HEK293T (cell line): ENCODE measurements at regions not wholly inside any gene's neighbourhood (a gene's known extent, or its start where the extent isn't known, plus 50 kb on each side); places are given as distances from the start of the nearest gene placed in this dataset.

Experiments used
- ARNT ChIP-seq: fragments of 450-650 bp; IDR thresholded peaks from 2 replicates; pipeline ENCODE4 v1.6.1; 2017; ENCODE audit warnings: mild to moderate bottlenecking
- CTBP1 ChIP-seq: fragments of 450-650 bp; IDR thresholded peaks from 2 replicates; pipeline ENCODE4 v1.6.1; 2016; ENCODE audit warnings: borderline replicate concordance
- ELF4 ChIP-seq: fragments of 450-650 bp; IDR thresholded peaks from 2 replicates; pipeline ENCODE4 v1.6.1; 2017; ENCODE audit warnings: antibody characterized with exemption
- FOXA1 ChIP-seq: fragments of 450-650 bp; IDR thresholded peaks from 2 replicates; pipeline ENCODE4 v1.6.1; 2016; ENCODE audit warnings: mild to moderate bottlenecking
- L3MBTL2 ChIP-seq: fragments of 450-650 bp; conservative IDR thresholded peaks from 2 replicates; pipeline ENCODE4 v1.6.1; 2016; ENCODE audit warnings: mild to moderate bottlenecking
- SUZ12 ChIP-seq: fragments of 450-650 bp; IDR thresholded peaks from 2 replicates; pipeline ENCODE4 v1.6.1; 2016; ENCODE audit warnings: mild to moderate bottlenecking
- ZNF384 ChIP-seq: fragments of 450-650 bp; IDR thresholded peaks from 2 replicates; pipeline ENCODE4 v1.6.1; 2016

DNA sequence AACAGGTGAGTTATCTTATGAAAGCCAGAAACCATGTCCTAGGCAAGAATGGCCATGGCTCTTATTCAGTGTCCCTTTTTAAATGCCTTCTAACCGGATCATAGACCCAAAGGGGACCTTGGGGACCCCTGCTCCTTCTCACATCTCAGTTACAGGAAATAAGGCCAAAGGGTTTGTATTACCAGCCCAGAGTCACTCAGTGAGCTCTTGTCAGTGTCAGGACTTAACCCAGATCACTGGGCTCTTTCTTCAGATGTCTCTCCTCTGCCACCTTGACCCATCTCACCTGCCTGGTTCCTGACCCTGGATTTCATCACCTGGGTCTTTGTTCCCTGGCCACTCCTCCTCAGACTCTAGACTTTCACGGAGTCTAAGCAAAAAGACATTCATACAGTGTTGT, 556.7 kb downstream of the CMPK2 start:
- TF ChIP-seq FOXA1, result no peak
- no peak for TF ChIP-seq CTBP1
- no peak for TF ChIP-seq SUZ12
- TF ChIP-seq L3MBTL2, result no peak
- no peak for TF ChIP-seq ELF4
- TF ChIP-seq ARNT, result no peak
- TF ChIP-seq ZNF384, result no peak
